Esophagus squamous epithelium (tissue), 4 donors: ENCODE measurements at regions not wholly inside any gene's neighbourhood (a gene's known extent, or its start where the extent isn't known, plus 50 kb on each side); places are given as distances from the start of the nearest gene placed in this dataset.

Experiments
- POLR2A ChIP-seq, 4 donors: fragments of 450-650 bp; IDR thresholded peaks; one replicate each; pipeline ENCODE4 v1.6.1; 2017; ENCODE audit warnings: antibody characterized with exemption in 4 of 4, mild to moderate bottlenecking in 4 of 4, moderate library complexity in 3 of 4
- TF ChIP-seq, protein P1 (sequence below), 6 experiments: fragments of 450-650 bp in 4 of 6; fragments of 200-600 bp in 2 of 6; sonication (generic) in 2 of 6; IDR thresholded peaks; one replicate each; pipeline ENCODE4 v1.5.1; 2016 to 2019; ENCODE audit warnings: antibody characterized with exemption in 6 of 6, mild to moderate bottlenecking in 4 of 6, moderate library complexity in 4 of 6

- TF ChIP-seq, protein P1, sequence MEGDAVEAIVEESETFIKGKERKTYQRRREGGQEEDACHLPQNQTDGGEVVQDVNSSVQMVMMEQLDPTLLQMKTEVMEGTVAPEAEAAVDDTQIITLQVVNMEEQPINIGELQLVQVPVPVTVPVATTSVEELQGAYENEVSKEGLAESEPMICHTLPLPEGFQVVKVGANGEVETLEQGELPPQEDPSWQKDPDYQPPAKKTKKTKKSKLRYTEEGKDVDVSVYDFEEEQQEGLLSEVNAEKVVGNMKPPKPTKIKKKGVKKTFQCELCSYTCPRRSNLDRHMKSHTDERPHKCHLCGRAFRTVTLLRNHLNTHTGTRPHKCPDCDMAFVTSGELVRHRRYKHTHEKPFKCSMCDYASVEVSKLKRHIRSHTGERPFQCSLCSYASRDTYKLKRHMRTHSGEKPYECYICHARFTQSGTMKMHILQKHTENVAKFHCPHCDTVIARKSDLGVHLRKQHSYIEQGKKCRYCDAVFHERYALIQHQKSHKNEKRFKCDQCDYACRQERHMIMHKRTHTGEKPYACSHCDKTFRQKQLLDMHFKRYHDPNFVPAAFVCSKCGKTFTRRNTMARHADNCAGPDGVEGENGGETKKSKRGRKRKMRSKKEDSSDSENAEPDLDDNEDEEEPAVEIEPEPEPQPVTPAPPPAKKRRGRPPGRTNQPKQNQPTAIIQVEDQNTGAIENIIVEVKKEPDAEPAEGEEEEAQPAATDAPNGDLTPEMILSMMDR (IDR thresholded peaks at IDR 0.05) = no peak
- no peak for TF ChIP-seq POLR2A (IDR thresholded peaks at IDR 0.05)
Measured at GRCh38 chr9:24986331-24986730, 440.6 kb upstream of the IZUMO3 start.
